ENCODE measurements at regions not wholly inside any gene's neighbourhood (a gene's known extent, or its start where the extent isn't known, plus 50 kb on each side); places are given as distances from the start of the nearest gene placed in this dataset.

DNA sequence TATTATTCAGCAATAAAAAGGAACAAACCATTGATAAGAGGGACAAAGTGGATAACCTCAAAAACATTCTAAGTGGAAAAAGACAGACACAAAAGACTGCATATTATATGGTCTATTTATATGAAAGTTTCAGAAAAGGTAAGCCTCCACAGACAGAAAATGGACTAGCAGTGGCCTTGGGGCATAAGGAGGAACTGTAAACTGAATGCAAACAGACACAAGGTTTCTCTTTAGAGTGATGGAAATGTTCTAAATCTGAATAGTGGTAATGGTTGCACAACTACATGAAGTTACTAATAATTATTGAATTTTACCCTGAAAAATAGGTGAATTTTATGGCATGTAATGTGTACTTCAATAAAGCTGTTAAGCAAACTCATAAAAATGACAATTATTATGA lies 286.3 kb upstream of the PAPPA start:
- H3K79me2 ChIP-seq (ENCODE audit: insufficient read depth, low read length) = no peaks in the 10 kb centered on the region
- H3K4me3 ChIP-seq (replicated peaks in 1 of 3; ENCODE audit: insufficient read depth in 1 of 3, low read depth in 2 of 3, low read length in 3 of 3) = no peak overlapping the region
- DNase-seq (ENCODE audit: low spot score) (no peak), FAIRE-seq (no peak), ATAC-seq (no peak)
- intact Hi-C loops (cut with micrococcal nuclease; ENCODE audit: unreplicated experiment) (no loop called here), in situ Hi-C loops (cut with HindIII; ENCODE audit: extremely low pct_ligation_motif_present, low pct_unique_long_range_greater_than_20kb) (loop anchor here (25.0 kb wide), 1 partner anchor 105 kb away; no protein-coding TSS in a partner anchor)
- H3K27me3 ChIP-seq (ENCODE audit: control insufficient read depth in 1 of 2, insufficient read depth in 2 of 2, low read length in 2 of 2) = no peaks in the 10 kb centered on the region
- no peak overlapping the region for H3K9ac ChIP-seq (ENCODE audit: insufficient read depth, low read depth, low read length)
- TF ChIP-seq ZNF256 (CRISPR knock-in tag; conservative IDR thresholded peaks at IDR 0.05) (no peak), SOX5 (CRISPR knock-in tag; IDR thresholded peaks at IDR 0.05; ENCODE audit: borderline replicate concordance) (no peak), CENPT (CRISPR knock-in tag; IDR thresholded peaks at IDR 0.05; ENCODE audit: low read depth) (no peak), SMAD1 (CRISPR knock-in tag; IDR thresholded peaks at IDR 0.05; ENCODE audit: borderline replicate concordance, low read depth) (no peak), GFI1 (CRISPR knock-in tag; IDR thresholded peaks at IDR 0.05; ENCODE audit: borderline replicate concordance) (no peak), KDM6A (CRISPR knock-in tag; IDR thresholded peaks at IDR 0.05; ENCODE audit: low read depth) (no peak), ZNF83 (CRISPR knock-in tag; IDR thresholded peaks at IDR 0.05; ENCODE audit: borderline replicate concordance) (no peak), BRCA1 (CRISPR knock-in tag; IDR thresholded peaks at IDR 0.05) (no peak), NCOR1 (IDR thresholded peaks at IDR 0.05; ENCODE audit: borderline replicate concordance, low read length) (no peak), ZNF605 (CRISPR knock-in tag; IDR thresholded peaks at IDR 0.05) (no peak), MYNN (CRISPR knock-in tag; IDR thresholded peaks at IDR 0.05; ENCODE audit: low read depth) (no peak)
- TF ChIP-seq, protein P1, sequence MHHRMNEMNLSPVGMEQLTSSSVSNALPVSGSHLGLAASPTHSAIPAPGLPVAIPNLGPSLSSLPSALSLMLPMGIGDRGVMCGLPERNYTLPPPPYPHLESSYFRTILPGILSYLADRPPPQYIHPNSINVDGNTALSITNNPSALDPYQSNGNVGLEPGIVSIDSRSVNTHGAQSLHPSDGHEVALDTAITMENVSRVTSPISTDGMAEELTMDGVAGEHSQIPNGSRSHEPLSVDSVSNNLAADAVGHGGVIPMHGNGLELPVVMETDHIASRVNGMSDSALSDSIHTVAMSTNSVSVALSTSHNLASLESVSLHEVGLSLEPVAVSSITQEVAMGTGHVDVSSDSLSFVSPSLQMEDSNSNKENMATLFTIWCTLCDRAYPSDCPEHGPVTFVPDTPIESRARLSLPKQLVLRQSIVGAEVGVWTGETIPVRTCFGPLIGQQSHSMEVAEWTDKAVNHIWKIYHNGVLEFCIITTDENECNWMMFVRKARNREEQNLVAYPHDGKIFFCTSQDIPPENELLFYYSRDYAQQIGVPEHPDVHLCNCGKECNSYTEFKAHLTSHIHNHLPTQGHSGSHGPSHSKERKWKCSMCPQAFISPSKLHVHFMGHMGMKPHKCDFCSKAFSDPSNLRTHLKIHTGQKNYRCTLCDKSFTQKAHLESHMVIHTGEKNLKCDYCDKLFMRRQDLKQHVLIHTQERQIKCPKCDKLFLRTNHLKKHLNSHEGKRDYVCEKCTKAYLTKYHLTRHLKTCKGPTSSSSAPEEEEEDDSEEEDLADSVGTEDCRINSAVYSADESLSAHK (CRISPR knock-in tag; IDR thresholded peaks at IDR 0.05; ENCODE audit: borderline replicate concordance) = no peak
- TF ChIP-seq, protein P2, sequence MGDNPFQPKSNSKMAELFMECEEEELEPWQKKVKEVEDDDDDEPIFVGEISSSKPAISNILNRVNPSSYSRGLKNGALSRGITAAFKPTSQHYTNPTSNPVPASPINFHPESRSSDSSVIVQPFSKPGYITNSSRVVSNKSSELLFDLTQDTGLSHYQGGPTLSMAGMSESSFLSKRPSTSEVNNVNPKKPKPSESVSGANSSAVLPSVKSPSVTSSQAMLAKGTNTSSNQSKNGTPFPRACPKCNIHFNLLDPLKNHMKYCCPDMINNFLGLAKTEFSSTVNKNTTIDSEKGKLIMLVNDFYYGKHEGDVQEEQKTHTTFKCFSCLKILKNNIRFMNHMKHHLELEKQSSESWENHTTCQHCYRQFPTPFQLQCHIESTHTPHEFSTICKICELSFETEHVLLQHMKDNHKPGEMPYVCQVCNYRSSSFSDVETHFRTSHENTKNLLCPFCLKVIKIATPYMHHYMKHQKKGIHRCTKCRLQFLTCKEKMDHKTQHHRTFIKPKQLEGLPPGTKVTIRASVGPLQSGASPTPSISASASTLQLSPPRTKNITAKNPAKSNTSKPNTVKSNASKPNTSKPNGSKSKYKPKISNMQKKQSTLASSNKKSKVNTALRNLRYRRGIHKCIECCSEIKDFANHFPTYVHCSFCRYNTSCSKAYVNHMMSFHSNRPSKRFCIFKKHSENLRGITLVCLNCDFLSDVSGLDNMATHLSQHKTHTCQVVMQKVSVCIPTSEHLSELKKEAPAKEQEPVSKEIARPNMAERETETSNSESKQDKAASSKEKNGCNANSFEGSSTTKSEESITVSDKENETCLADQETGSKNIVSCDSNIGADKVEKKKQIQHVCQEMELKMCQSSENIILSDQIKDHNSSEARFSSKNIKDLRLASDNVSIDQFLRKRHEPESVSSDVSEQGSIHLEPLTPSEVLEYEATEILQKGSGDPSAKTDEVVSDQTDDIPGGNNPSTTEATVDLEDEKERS (CRISPR knock-in tag; IDR thresholded peaks at IDR 0.05) = no peak
- TF ChIP-seq, protein P3, sequence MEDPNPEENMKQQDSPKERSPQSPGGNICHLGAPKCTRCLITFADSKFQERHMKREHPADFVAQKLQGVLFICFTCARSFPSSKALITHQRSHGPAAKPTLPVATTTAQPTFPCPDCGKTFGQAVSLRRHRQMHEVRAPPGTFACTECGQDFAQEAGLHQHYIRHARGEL (CRISPR knock-in tag; IDR thresholded peaks at IDR 0.05) = no peak
- TF ChIP-seq, protein P4, sequence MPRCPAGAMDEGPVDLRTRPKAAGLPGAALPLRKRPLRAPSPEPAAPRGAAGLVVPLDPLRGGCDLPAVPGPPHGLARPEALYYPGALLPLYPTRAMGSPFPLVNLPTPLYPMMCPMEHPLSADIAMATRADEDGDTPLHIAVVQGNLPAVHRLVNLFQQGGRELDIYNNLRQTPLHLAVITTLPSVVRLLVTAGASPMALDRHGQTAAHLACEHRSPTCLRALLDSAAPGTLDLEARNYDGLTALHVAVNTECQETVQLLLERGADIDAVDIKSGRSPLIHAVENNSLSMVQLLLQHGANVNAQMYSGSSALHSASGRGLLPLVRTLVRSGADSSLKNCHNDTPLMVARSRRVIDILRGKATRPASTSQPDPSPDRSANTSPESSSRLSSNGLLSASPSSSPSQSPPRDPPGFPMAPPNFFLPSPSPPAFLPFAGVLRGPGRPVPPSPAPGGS (CRISPR knock-in tag; IDR thresholded peaks at IDR 0.05) = no peak
- TF ChIP-seq, protein P5, sequence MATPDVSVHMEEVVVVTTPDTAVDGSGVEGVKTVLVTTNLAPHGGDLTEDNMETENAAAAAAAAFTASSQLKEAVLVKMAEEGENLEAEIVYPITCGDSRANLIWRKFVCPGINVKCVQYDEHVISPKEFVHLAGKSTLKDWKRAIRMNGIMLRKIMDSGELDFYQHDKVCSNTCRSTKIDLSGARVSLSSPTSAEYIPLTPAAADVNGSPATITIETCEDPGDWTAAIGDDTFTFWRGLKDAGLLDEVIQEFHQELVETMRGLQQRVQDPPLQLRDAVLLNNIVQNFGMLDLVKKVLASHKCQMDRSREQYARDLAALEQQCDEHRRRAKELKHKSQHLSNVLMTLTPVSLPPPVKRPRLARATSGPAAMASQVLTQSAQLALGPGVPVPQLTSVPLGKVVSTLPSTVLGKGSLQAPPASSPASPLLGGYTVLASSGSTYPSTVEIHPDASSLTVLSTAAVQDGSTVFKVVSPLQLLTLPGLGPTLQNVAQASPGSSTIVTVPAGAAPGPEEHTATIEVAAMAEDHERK (CRISPR knock-in tag; IDR thresholded peaks at IDR 0.05; ENCODE audit: low read depth) = no peak
- H3K4me2 ChIP-seq (ENCODE audit: low read depth, low read length) = no peak overlapping the region
- no peaks in the 10 kb centered on the region for H4K20me1 ChIP-seq (ENCODE audit: insufficient read depth, low read length)
- H3K4me1 ChIP-seq (ENCODE audit: insufficient read depth, low read length) = no peaks in the 10 kb centered on the region
- ChIA-PET CTCF (ENCODE audit: low intra/inter-chr PET ratio, low total read pairs) (no interaction called here), POLR2A (no interaction called here)
- H3K36me3 ChIP-seq (replicated peaks in 1 of 2; ENCODE audit: control insufficient read depth in 1 of 2, insufficient read depth in 2 of 2, low read length in 2 of 2) = no peaks in the 10 kb centered on the region
- H2AFZ ChIP-seq (ENCODE audit: low read length) = no peak overlapping the region
- BruUV-seq (replicated peaks) = no TSS peak
- H3K27ac ChIP-seq (ENCODE audit: extremely low read length, insufficient read depth, low read length) = no peak overlapping the region
- H3K9me3 ChIP-seq (ENCODE audit: low read length) = no peaks in the 10 kb centered on the region
